Loucy (cell line): ENCODE measurements at regions not wholly inside any gene's neighbourhood (a gene's known extent, or its start where the extent isn't known, plus 50 kb on each side); places are given as distances from the start of the nearest gene placed in this dataset.
"Not testable (repeated sequence)": the region's sequence is repeated elsewhere in the genome, so short reads cannot be mapped to it uniquely, and the experiment has no call there.

Experiments
- H2AFZ ChIP-seq: fragments of 200-600 bp; sonication (generic); 2 replicates; pipeline ENCODE4 v1.6.0; 2016; ENCODE audit warnings: antibody characterized with exemption, mild to moderate bottlenecking, low read length, moderate library complexity
- H3F3A ChIP-seq: fragments of 200-600 bp; 2 replicates; pipeline ENCODE4 v1.6.0; 2016; ENCODE audit warnings: antibody characterized with exemption, low read depth, mild to moderate bottlenecking
- H3K27me3 ChIP-seq: fragments of 200-600 bp; sonication (generic); 2 replicates; pipeline ENCODE4 v1.6.1; 2014; ENCODE audit warnings: low read length, mild to moderate bottlenecking; ENCODE audit not compliant: insufficient read depth, poor library complexity, severe bottlenecking
- H3K36me3 ChIP-seq: fragments of 200-600 bp; sonication (generic); 2 replicates; pipeline ENCODE4 v1.6.1; 2016; ENCODE audit warnings: low read length; ENCODE audit not compliant: insufficient read depth
- H3K4me1 ChIP-seq: fragments of 200-600 bp; sonication (generic); 2 replicates; pipeline ENCODE4 v1.5.1; 2014; ENCODE audit warnings: low read length, mild to moderate bottlenecking; ENCODE audit not compliant: insufficient read depth, poor library complexity, severe bottlenecking
- H3K4me2 ChIP-seq: fragments of 200-600 bp; sonication (generic); 2 replicates; pipeline ENCODE4 v1.6.0; 2014; ENCODE audit warnings: antibody characterized with exemption, low read length, low read depth, mild to moderate bottlenecking; ENCODE audit not compliant: poor library complexity, severe bottlenecking
- H3K4me3 ChIP-seq: fragments of 200-600 bp; sonication (generic); 2 replicates; pipeline ENCODE4 v1.5.1; 2014; ENCODE audit warnings: low read length, mild to moderate bottlenecking, mixed read lengths; ENCODE audit not compliant: poor library complexity, severe bottlenecking
- H3K79me2 ChIP-seq: fragments of 200-600 bp; sonication (generic); 2 replicates; pipeline ENCODE4 v1.6.1; 2014; ENCODE audit warnings: low read length; ENCODE audit not compliant: insufficient read depth
- H3K9ac ChIP-seq: fragments of 200-600 bp; sonication (generic); 2 replicates; pipeline ENCODE4 v1.6.0; 2014; ENCODE audit warnings: mild to moderate bottlenecking, low read depth, low read length, moderate library complexity; ENCODE audit not compliant: poor library complexity, severe bottlenecking
- H3K9me2 ChIP-seq: fragments of 200-600 bp; sonication (generic); replicated peaks from 2 replicates; pipeline ENCODE4 v1.6.1; 2016; ENCODE audit warnings: low read depth, low read length, mixed read lengths
- H3K9me3 ChIP-seq: fragments of 200-600 bp; sonication (generic); 2 replicates; pipeline ENCODE4 v1.6.1; 2014; ENCODE audit warnings: mild to moderate bottlenecking, antibody characterized with exemption, low read length, low read depth; ENCODE audit not compliant: insufficient read depth
- H4K20me1 ChIP-seq: fragments of 200-600 bp; sonication (generic); 2 replicates; pipeline ENCODE4 v1.6.0; 2014; ENCODE audit warnings: antibody characterized with exemption, low read length, mild to moderate bottlenecking; ENCODE audit not compliant: insufficient read depth, poor library complexity, severe bottlenecking

GRCh38 chr4:3596957-3597733, 64.9 kb upstream of the LRPAP1 start:
- H3K27me3 ChIP-seq, H3K9ac ChIP-seq, H4K20me1 ChIP-seq, H3K79me2 ChIP-seq, H3K36me3 ChIP-seq, H3K4me3 ChIP-seq, H3K9me3 ChIP-seq, H3F3A ChIP-seq, H2AFZ ChIP-seq, H3K4me2 ChIP-seq, H3K9me2 ChIP-seq, H3K4me1 ChIP-seq: not testable (repeated sequence)

- H3K9me2 ChIP-seq, H4K20me1 ChIP-seq, H3K4me1 ChIP-seq, H3K27me3 ChIP-seq, H3K79me2 ChIP-seq, H3K36me3 ChIP-seq, H2AFZ ChIP-seq, H3K4me3 ChIP-seq, H3K9me3 ChIP-seq, H3F3A ChIP-seq, H3K9ac ChIP-seq, H3K4me2 ChIP-seq: not testable (repeated sequence)
Measured at GRCh38 chr4:3595627-3596291, 63.5 kb upstream of the LRPAP1 start.

- not testable (repeated sequence) for H4K20me1 ChIP-seq, H3K27me3 ChIP-seq, H3K4me1 ChIP-seq, H3K9ac ChIP-seq, H3K9me2 ChIP-seq, H3K9me3 ChIP-seq, H3F3A ChIP-seq, H3K79me2 ChIP-seq, H3K4me3 ChIP-seq, H2AFZ ChIP-seq, H3K4me2 ChIP-seq, H3K36me3 ChIP-seq
Measured at GRCh38 chr4:3594751-3595150, 62.5 kb upstream of the LRPAP1 start.

GRCh38 chr4:3589946-3590924, 58.0 kb upstream of the LRPAP1 start:
- not testable (repeated sequence) for H3K27me3 ChIP-seq, H3K4me3 ChIP-seq, H3K79me2 ChIP-seq, H3K36me3 ChIP-seq, H3K4me2 ChIP-seq, H3K9ac ChIP-seq, H3K9me2 ChIP-seq, H2AFZ ChIP-seq, H3K9me3 ChIP-seq, H3K4me1 ChIP-seq, H4K20me1 ChIP-seq, H3F3A ChIP-seq

GRCh38 chr4:3589379-3589778, 57.2 kb upstream of the LRPAP1 start:
- H3K9me2 ChIP-seq, H3K27me3 ChIP-seq, H3K4me3 ChIP-seq, H3K79me2 ChIP-seq, H4K20me1 ChIP-seq, H3K9me3 ChIP-seq, H3K4me2 ChIP-seq, H3K4me1 ChIP-seq, H2AFZ ChIP-seq, H3K36me3 ChIP-seq, H3F3A ChIP-seq, H3K9ac ChIP-seq: not testable (repeated sequence)

- H3F3A ChIP-seq, H3K36me3 ChIP-seq, H3K27me3 ChIP-seq, H3K9me2 ChIP-seq, H3K79me2 ChIP-seq, H3K9me3 ChIP-seq, H3K9ac ChIP-seq, H2AFZ ChIP-seq, H3K4me1 ChIP-seq, H3K4me3 ChIP-seq, H4K20me1 ChIP-seq, H3K4me2 ChIP-seq: not testable (repeated sequence)
Measured at GRCh38 chr4:3588517-3589194, 56.4 kb upstream of the LRPAP1 start.

GRCh38 chr4:3586596-3586995, 54.4 kb upstream of the LRPAP1 start:
- not testable (repeated sequence) for H3K9me3 ChIP-seq, H3K4me3 ChIP-seq, H2AFZ ChIP-seq, H3K9me2 ChIP-seq, H4K20me1 ChIP-seq, H3K79me2 ChIP-seq, H3F3A ChIP-seq, H3K36me3 ChIP-seq, H3K4me2 ChIP-seq, H3K9ac ChIP-seq, H3K27me3 ChIP-seq, H3K4me1 ChIP-seq
